LHCN-M2 (cell line): ENCODE measurements at regions not wholly inside any gene's neighbourhood (a gene's known extent, or its start where the extent isn't known, plus 50 kb on each side); places are given as distances from the start of the nearest gene placed in this dataset.
"Not testable (repeated sequence)": the region's sequence is repeated elsewhere in the genome, so short reads cannot be mapped to it uniquely, and the experiment has no call there.

Source experiments
- DNase-seq: peaks from one replicate; pipeline ENCODE4 v3.0.0-alpha.2; 2012; ENCODE audit warnings: low read depth

DNA sequence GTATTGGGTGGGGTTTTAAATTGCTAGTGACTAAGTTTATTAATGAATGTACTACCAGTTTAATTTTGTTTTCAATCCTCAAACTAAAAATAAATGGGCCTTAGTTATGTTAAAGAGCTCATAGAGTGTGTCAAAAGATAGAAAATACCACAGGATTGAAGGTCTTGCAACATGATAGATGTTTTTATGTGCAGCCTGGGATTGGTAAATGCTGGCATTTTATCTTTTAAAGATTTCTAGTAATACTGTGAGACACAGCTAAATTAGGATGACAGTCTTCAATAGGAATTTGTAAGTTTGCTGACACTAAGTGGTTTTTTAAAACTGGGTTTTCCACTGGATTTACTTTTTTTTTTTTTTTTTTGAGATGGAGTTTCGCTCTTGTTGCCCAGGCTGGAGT lies 122.3 kb downstream of the HAUS1 start:
- peak; percentile 29 for DNase-seq

DNA sequence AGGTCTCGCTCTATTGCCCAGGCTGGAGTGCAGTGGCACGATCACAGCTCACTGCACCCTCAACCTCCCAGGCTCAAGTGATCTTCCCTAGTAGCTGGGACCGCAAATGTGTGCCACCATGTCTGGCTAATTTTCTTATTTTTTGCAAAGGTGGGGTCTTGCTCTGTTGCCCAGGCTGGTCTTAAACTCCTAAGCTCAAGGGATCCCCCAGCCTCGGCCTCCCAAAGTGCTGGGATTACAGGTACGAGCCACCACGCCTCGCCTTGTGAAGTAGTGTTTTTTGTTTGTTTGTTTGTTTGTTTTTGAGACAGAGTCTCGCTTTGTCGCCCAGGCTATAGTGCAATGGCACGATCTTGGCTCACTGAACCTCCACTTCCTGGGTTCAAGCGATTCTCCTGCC lies 125.5 kb downstream of the HAUS1 start:
- not testable (repeated sequence) for DNase-seq

DNA sequence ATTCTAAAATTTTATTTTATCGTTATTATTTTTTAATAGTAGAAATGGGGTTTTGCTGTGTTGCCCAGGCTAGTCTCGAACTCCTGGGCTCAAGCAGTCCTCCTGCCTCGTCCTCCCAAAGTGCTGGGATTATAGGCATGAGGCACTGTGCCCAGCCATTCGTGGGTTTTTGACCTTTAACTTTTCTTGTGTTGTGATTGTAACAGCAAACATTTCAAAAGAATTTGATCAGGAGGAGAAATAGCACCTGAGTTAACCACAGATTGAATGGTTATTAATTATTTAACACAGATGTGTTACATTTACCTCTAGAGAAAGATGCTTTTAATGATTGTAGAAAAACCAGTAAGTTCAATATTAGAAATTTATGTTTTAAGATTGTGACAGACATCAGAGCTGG lies 132.0 kb downstream of the HAUS1 start:
- DNase-seq = no peak

DNA sequence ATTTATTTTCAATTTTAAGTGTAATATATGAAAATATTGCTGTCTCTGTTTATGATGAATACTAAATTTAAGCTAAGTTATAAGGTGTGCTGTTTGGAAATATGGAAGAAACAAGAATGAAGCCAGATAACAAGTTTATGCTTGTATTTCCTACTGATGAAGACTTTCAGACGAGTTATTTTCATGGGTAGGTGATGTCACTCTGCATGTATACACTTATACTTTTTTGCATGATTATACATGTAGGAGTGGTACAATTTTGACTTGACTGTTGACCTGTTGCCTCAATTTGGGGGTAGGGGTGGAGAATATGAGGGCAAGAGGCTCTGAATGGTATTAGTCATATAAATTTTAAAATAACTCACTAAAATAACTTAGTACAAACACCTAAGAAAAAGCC lies 133.7 kb downstream of the HAUS1 start:
- no peak for DNase-seq

DNA sequence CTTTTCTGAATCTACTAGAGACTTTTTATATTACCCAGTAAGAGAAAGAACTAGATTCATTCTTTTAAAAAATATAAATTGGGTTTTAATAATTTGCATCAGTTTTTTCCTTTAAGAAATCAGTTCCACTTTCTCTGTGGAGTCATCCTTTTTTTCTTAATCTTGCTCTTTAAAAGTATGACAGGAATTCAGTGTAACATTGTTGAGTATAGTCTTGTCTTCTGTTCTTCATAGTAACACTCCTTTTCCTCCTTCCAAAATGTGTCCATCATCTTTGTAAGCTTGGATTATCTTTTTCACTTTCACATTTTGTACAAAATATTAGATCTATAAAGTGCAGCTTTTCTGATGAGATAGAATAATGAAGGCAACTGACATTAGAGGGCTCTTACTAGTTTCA lies 135.4 kb downstream of the HAUS1 start:
- no peak for DNase-seq

DNA sequence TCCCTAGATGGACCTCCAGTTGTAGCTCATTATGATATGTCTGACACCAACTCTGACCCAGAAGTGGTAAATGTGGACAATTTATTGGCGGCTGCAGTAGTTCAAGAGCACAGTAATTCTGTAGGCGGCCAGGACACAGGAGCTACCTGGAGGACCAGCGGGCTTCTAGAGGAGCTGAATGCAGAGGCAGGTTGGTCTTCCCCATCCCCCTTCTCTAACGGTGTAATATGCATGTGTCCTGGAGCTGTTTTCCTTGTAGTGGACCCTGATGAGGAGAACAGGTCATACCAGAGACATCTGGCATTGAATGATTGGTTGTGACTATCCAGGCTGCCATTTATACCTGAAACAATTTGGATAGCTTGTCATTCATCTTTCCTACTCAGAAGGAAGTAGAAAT lies 135.8 kb downstream of the HAUS1 start:
- DNase-seq = no peak

DNA sequence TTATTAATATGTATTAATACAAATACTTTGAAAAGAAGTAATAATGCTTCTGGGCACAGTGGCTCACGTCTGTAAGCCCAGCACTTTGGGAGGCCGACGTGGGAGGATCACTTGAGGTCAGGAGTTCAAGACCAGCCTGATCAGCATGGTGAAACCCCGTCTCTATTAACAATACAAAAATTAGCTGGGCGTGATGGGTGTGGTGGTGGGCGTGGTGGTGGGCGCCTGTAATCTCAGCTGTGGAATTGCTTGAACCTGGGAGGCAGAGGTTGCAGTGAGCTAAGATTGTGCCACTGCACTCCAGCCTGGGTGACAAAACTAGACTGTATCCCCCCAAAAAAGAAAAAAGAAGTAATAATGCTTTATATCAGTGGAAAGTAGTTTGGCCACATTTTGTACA lies 137.2 kb downstream of the HAUS1 start:
- not testable (repeated sequence) for DNase-seq

DNA sequence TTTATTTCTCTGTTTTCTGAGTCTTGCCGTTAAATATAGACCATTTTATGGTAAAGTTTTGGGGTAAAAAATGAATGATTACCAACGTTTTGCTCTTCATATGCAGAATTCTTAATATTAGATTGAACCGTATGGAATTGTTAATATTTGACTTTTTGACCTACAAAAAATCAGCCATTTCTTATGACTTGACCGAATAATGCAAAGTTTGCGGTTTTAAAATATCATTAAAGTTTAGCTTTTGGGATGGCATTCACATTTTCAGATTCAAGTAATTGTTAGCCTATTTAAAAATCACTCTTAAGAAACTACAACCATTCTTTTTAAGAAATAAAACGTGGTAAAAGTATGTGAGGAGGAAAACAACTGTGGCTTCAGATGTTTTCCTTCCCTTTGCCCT lies 138.0 kb downstream of the HAUS1 start:
- DNase-seq = no peak

DNA sequence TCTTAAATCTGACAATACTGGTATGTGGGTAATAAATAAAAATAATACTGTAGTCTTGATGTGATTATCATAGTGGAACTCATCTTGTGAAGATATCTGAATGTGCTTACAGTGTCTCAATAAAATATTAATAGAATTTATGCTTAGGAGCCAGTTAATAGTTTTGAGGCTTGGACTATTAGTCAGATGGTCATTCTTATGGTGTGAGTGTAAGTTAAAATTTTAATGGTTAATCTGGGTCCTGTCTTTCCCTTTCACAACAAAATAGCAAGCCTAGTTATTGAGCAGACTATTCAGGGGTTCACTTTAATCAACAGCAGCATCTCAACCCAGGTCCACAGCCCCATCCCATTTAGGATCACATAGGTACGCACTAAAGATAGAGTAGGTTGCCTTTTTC lies 138.9 kb downstream of the HAUS1 start:
- no peak for DNase-seq

DNA sequence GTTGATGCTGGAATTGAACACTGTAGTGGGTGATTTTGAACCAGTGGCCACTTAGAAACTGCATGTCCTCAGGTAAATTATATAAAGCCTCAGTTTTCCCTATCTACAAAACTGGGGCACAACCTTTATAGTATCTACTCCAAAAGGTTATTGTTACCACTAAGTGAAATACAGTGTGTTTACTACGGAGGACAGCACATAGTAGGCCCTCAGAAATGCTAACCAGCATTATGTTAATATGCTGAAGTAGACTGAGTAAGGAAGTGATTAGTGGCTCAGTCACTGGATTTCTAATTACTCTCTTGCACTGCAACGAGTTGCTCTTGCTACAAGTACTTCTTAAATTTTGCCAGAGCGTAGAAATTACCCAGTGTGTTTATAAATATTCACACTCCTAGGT lies 139.5 kb downstream of the HAUS1 start:
- no peak for DNase-seq

DNA sequence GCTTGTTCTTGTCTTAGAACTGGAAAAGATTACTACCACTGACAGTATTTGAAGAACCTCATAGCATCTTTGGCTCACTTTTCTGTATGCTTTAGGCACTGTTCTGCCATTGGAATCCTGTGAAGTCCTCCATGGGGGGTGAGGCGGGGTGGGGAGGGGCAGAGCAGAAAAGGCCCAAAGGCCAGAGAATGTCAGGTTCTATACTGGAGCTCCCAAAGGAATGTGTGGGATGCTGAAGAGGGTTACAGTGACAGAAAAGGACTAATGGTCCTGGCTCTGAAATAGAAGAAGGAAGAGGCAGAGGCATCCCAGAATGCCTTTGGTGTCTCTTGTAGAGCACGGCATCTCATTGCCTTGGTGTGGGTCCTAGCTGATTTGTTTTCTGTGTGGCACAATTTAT lies 141.9 kb downstream of the HAUS1 start:
- no peak for DNase-seq

DNA sequence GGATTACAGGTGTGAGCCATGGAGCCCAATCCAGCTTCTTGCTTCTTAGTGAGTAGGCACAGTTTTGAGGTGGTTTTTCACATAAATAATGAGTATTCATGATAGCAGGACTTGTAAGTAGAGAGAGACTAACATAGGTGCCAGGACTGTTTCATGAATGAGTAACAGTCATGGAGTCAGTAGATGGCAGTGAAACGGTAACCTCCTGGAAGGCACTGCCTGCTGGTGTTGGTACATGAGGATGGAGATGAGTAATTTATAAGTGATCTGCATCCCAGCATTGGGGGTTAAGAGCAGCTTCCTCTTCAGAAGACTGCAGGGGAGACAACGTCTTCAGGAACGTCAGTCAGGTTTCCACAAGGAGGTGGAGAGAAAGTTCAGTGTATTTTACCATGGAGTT lies 143.8 kb downstream of the HAUS1 start:
- no peak for DNase-seq

DNA sequence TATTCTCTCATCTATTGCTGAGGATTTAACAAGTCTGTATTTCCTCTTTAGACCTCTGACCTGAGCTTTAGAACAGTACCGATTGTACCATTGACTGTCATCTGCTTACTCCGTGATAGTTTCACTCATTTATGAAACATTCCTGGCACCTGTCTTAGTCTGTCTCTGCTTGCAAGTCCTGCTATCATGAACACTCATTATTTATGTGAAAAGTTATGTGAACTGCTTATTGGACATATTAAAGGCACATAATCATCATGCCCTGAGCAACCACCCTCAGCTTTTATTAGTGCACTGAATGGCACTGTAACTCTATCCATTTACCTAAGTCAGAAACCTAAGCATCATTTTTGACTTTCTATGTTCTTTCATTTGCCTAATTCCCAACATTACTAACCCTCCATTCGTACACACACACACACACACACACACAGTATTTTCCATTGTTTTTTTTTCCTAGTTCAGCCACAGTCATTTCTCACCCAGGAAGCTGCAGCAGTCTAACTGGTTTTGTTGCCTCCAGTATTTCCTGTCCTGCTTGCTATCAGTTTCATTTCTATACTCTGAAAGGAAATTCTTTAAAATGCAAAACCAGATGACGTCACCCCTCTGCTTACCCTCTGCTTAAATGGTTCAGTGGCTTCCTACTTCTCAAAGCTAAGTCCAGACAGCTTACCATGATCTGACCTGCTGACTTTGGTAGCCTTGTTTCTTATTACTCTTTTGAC lies 146.1 kb downstream of the HAUS1 start:
- DNase-seq = peak; percentile 84

DNA sequence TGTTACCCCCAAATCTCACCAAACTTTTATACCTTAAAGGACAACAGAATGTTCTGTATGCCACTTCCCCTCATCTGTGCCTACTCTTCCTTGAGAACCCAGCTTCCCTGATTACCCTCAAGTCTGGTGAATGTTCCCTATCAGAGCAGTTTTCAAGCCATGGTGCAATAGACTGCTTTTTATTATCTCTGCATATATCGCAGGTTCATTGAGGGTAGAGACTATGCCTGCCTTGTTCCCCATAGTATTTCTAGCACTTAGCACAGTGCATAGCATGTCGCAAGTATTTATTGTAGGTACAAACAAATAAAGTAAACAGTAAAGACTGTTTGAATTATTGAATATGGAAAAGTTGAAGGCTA lies 146.6 kb downstream of the HAUS1 start:
- no peak for DNase-seq

DNA sequence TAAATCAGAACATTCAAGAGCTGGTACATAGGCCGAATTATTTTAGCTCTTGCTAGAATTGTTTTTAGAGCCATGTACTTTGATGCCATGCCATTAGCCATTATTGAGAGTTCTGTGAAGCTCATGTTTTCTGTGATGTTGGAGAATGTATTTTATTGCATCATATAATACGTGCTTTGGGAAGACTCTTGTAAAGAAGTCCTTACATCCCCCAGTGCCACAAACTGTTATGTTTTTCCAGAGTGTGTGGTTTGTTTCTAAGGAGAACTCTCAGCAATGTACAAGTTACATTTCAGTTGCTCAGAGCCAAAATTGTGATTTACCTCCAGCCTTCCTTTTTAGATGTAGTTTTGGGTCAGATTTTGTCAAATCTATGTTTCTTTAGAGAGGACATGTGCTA lies 148.6 kb downstream of the HAUS1 start:
- no peak for DNase-seq

DNA sequence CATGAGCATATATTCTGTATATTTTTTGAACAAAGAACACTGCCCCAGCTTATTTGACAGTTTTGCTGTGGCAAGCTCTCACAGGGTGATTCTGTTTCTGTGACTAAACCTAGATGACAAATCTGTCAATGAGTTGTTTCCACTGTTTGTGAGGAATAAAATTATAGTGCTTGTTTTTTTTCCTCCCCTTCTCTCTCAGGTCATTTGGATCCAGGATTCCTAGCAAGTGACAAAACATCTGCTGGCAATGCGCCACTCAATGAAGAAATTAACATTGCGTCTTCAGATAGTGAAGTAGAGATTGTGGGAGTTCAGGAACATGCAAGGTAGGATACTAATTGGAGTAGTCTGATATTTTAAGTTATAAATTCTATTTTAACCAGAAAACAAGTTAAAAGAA lies 149.3 kb downstream of the HAUS1 start:
- DNase-seq = peak; percentile 65

DNA sequence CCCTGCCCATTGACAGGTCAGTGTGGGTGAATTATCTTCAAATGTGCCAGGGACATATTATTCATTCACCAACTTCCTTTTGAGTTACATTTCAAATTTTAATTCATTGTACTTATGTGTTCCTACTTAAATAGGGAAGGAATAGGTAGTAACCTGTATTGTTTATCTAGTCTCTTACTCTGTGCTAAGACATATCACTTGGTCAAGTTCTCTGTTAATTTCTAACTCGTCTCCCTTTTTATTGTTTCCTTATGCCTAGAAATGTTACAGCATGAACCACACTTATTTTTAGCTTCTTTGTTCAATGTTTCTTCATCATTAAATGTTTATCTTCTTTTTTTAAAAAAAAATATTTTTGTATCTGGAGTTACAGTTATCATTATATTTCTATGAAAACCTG lies 151.9 kb downstream of the HAUS1 start:
- no peak for DNase-seq

DNA sequence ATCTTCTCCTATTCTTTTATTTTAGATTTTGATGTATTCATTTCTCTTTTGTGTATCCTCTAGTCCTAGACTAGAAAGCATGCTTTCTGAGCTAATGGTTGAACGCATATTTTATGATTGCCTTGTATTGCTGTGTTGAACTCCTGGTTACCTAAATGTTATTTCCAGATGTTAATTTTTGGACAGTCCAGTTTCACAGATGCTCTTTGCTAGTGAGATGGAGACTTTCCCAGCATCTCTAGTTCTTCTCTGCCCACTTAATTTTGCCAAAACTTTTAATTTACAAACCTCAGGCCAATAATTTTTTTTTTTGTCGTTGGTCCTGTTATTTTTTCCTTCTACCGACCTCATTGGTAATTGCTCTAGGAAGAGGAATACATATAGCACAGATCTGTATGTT lies 153.2 kb downstream of the HAUS1 start:
- no peak for DNase-seq

DNA sequence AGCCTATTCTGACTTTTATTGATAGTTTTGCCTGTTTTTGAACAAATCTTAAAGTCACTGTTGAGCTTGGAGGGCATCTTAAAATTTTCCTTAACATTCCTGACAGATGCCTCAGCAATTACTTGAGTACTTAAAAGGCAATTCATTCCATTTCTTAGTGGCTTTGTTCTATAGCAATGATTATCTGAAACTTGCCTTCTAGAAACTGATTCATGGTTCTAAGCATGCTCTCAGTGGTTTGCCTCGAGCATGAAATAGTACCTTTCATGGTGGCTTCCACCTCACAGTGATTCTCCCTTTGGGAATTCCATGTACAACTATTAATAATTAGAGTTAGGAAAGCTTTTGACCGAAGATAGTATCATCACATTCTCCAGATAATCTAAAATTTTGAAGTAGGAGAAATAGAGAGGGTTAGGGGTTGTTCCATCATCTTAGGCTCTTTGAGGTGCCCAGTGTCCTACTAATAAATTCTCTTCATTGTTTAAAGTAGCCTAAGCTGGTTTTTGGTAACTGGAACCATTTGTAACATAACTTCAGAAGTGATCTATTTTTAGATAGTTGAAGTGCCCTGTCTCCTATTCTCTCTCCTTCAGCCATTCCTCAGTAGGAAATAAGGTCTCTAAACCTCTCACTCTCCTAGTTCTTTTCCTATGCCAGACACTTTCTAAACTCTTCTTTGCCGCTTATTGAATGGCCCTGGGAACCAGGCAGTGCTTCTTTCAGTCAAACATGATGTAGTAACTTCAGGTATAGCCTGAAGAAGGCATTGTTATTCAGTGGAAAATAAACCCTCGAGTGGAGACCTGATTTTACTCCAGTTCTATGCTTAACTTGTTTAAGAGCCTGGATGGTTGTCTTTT lies 156.1 kb downstream of the HAUS1 start:
- DNase-seq = peak; percentile 59

DNA sequence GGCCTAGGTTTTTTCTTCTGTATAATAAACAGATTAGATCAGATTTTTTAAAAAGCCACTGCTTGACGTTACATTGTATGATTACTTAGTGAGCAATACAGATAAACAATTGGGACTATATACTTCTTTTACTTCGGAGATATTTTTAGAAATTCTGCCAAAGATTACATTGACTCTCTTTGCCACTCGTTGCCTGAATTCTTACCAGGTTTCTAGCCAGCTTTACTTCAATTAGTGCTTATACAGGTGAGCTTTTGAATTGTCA lies 156.6 kb downstream of the HAUS1 start:
- no peak for DNase-seq

DNA sequence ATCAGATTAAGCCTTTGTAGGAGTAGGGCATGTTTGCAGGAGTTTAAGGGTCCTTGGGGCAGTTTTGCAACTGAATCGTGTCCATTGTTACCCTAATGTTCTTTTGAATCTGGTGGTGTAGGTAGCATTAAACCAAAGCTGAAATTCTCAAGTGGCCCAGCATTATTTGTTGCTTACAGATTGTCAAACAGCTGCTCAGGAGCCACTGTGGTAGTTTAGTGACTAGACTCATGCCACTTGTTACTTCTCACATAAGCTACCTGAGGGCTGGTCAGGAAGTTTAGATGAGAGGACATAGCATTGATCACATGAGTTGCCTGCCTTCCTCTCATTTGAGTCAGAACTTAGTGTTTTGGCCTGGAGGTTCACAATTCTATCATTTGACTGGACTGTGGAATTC lies 157.6 kb downstream of the HAUS1 start:
- DNase-seq = no peak

DNA sequence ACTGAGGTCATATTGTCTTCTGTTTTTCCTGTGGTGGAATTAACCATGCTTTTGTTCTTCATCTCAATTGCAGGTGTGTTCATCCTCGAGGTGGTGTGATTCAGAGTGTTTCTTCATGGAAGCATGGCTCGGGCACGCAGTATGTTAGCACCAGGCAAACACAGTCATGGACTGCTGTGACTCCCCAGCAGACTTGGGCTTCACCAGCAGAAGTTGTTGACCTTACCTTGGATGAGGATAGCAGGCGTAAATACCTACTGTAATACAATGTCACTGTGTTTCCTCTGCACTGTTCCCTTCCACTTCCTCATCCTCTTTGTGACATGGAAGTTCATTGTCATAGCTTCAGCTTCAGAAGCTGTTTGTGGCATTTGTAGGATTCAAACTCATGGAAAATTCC lies 158.7 kb downstream of the HAUS1 start:
- no peak for DNase-seq

DNA sequence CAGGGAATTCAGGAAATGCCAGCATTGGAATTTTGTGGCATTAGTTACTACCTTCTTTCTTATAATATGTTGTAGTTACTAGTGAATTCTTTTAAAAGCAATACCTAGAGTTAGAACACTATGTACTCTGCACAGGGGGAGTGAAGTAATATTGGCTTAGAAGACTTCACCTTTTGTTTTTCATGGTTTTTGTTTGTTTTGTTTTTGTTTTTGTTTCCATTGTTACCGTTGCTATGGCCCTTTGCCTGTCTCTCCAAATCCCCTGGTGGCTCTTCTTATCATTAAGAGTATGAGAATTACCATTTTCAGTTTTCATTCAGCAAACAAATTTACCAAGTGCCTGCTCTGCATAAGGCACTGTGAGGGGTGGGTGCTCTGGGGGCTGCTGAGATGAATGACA lies 160.1 kb downstream of the HAUS1 start:
- peak; percentile 80 for DNase-seq
